ENCODE measurements at regions not wholly inside any gene's neighbourhood (a gene's known extent, or its start where the extent isn't known, plus 50 kb on each side); places are given as distances from the start of the nearest gene placed in this dataset.

GRCh38 chr9:22278426-22278825 lies 168.2 kb upstream of the DMRTA1 start:
- DNase-seq (ENCODE audit: low spot score in 2 of 2): no peak

GRCh38 chr9:22279636-22280035 lies 167.0 kb upstream of the DMRTA1 start:
- no peak for DNase-seq (ENCODE audit: low spot score in 2 of 2)

More at GRCh38 chr9:22278426-22278825, 168.2 kb upstream of the DMRTA1 start:
- no peak for FAIRE-seq

GRCh38 chr9:22285066-22285465 lies 161.6 kb upstream of the DMRTA1 start:
- no peak for DNase-seq (ENCODE audit: low spot score in 2 of 2)
- no peak for FAIRE-seq

More at GRCh38 chr9:22279636-22280035, 167.0 kb upstream of the DMRTA1 start:
- FAIRE-seq: no peak

- DNase-seq (ENCODE audit: low spot score in 2 of 2) (no peak), FAIRE-seq (no peak)
Observed at GRCh38 chr9:22286661-22287060, 160.0 kb upstream of the DMRTA1 start.

- no peak for FAIRE-seq
- DNase-seq (ENCODE audit: low spot score in 2 of 2): no peak
Observed at GRCh38 chr9:22288661-22289060, 158.0 kb upstream of the DMRTA1 start.

- no peak for FAIRE-seq
- peak in 1 of 2 donors; percentile 6 for DNase-seq (ENCODE audit: low spot score in 2 of 2)
Observed at GRCh38 chr9:22307013-22307711, 139.5 kb upstream of the DMRTA1 start.

- no peak for FAIRE-seq
- DNase-seq (ENCODE audit: low spot score in 2 of 2): no peak
Observed at GRCh38 chr9:22308177-22308576, 138.4 kb upstream of the DMRTA1 start.

- FAIRE-seq: no peak
- no peak for DNase-seq (ENCODE audit: low spot score in 2 of 2)
Observed at GRCh38 chr9:22316645-22317044, 130.0 kb upstream of the DMRTA1 start.

GRCh38 chr9:22331533-22331932 lies 115.1 kb upstream of the DMRTA1 start:
- DNase-seq (ENCODE audit: low spot score in 2 of 2): no peak
- no peak for FAIRE-seq

- DNase-seq (ENCODE audit: low spot score in 2 of 2): no peak
Observed at GRCh38 chr9:22332202-22332601, 114.4 kb upstream of the DMRTA1 start.

GRCh38 chr9:22337261-22337660 lies 109.4 kb upstream of the DMRTA1 start:
- FAIRE-seq (no peak), DNase-seq (ENCODE audit: low spot score in 2 of 2) (no peak)

More at GRCh38 chr9:22332202-22332601, 114.4 kb upstream of the DMRTA1 start:
- FAIRE-seq: no peak

GRCh38 chr9:22342491-22343217 lies 104.0 kb upstream of the DMRTA1 start:
- DNase-seq (ENCODE audit: low spot score in 2 of 2): no peak
- FAIRE-seq: no peak

- FAIRE-seq: no peak
- no peak for DNase-seq (ENCODE audit: low spot score in 2 of 2)
Observed at GRCh38 chr9:22343218-22343611, 103.4 kb upstream of the DMRTA1 start.

- DNase-seq (ENCODE audit: low spot score in 2 of 2) (no peak), FAIRE-seq (no peak)
Observed at GRCh38 chr9:22354699-22355384, 91.8 kb upstream of the DMRTA1 start.

GRCh38 chr9:22356985-22357384 lies 89.6 kb upstream of the DMRTA1 start:
- FAIRE-seq (no peak), DNase-seq (ENCODE audit: low spot score in 2 of 2) (no peak)

- DNase-seq (ENCODE audit: low spot score in 2 of 2): no peak
- FAIRE-seq: no peak
Observed at GRCh38 chr9:22363421-22363887, 83.2 kb upstream of the DMRTA1 start.

GRCh38 chr9:22373636-22374035 lies 73.0 kb upstream of the DMRTA1 start:
- FAIRE-seq: no peak
- no peak for DNase-seq (ENCODE audit: low spot score in 2 of 2)

- no peak for DNase-seq (ENCODE audit: low spot score in 2 of 2)
- no peak for FAIRE-seq
Observed at GRCh38 chr9:22374051-22374450, 72.6 kb upstream of the DMRTA1 start.

GRCh38 chr9:22379272-22379671 lies 67.4 kb upstream of the DMRTA1 start:
- DNase-seq (ENCODE audit: low spot score in 2 of 2) (no peak), FAIRE-seq (no peak)

- FAIRE-seq (no peak), DNase-seq (ENCODE audit: low spot score in 2 of 2) (no peak)
Observed at GRCh38 chr9:22381170-22381569, 65.5 kb upstream of the DMRTA1 start.

GRCh38 chr9:22382331-22382730 lies 64.3 kb upstream of the DMRTA1 start:
- no peak for DNase-seq (ENCODE audit: low spot score in 2 of 2)
- no peak for FAIRE-seq

Measured in frontal cortex (tissue), 3 donors.